HG02852 (cell line): ENCODE measurements at regions not wholly inside any gene's neighbourhood (a gene's known extent, or its start where the extent isn't known, plus 50 kb on each side); places are given as distances from the start of the nearest gene placed in this dataset.
A peak's percentile ranks its signal among the peaks of the same experiment; 100 is the strongest.

Experiments
- ATAC-seq: cut with Tn5 transposase; IDR thresholded peaks from one replicate; pipeline ENCODE4 v1.9.1; 2021; ENCODE audit warnings: mild to moderate bottlenecking, moderate library complexity; ENCODE audit not compliant: unreplicated experiment

GRCh38 chr5:56692359-56693219, 122.8 kb upstream of the MAP3K1 start:
- no peak for ATAC-seq

GRCh38 chr5:56688402-56688801, 126.9 kb upstream of the MAP3K1 start:
- no peak for ATAC-seq

- peak; percentile 68 for ATAC-seq
These were observed 128.8 kb upstream of the MAP3K1 start for GRCh38 chr5:56686337-56687195.

GRCh38 chr5:56685503-56686217, 129.7 kb upstream of the MAP3K1 start:
- no peak for ATAC-seq

GRCh38 chr5:56684159-56684558, 131.2 kb upstream of the MAP3K1 start:
- ATAC-seq: no peak

GRCh38 chr5:56683733-56684132, 131.6 kb upstream of the MAP3K1 start:
- no peak for ATAC-seq

- no peak for ATAC-seq
These were observed 132.1 kb upstream of the MAP3K1 start for GRCh38 chr5:56683281-56683680.

GRCh38 chr5:56681346-56681745, 134.0 kb upstream of the MAP3K1 start:
- no peak for ATAC-seq

- no peak for ATAC-seq
These were observed 134.6 kb upstream of the MAP3K1 start for GRCh38 chr5:56680731-56681130.

- ATAC-seq: no peak
These were observed 137.6 kb upstream of the MAP3K1 start for GRCh38 chr5:56677690-56678305.

GRCh38 chr5:56676091-56676768, 139.1 kb upstream of the MAP3K1 start:
- ATAC-seq: no peak

- no peak for ATAC-seq
These were observed 140.9 kb upstream of the MAP3K1 start for GRCh38 chr5:56674441-56674840.

GRCh38 chr5:56673171-56673570, 142.2 kb upstream of the MAP3K1 start:
- no peak for ATAC-seq

GRCh38 chr5:56671571-56671970, 143.8 kb upstream of the MAP3K1 start:
- no peak for ATAC-seq

- no peak for ATAC-seq
These were observed 144.4 kb upstream of the MAP3K1 start for GRCh38 chr5:56670916-56671315.

GRCh38 chr5:56669534-56670483, 145.5 kb upstream of the MAP3K1 start:
- ATAC-seq: peak; percentile 99

GRCh38 chr5:56668996-56669395, 146.4 kb upstream of the MAP3K1 start:
- ATAC-seq: no peak

- no peak for ATAC-seq
These were observed 147.7 kb upstream of the MAP3K1 start for GRCh38 chr5:56667692-56668091.

- ATAC-seq: no peak
These were observed 148.4 kb upstream of the MAP3K1 start for GRCh38 chr5:56666901-56667300.
